GM10266 (cell line): ENCODE measurements at regions not wholly inside any gene's neighbourhood (a gene's known extent, or its start where the extent isn't known, plus 50 kb on each side); places are given as distances from the start of the nearest gene placed in this dataset.

Experiments used
- DNase-seq: peaks from one replicate; pipeline ENCODE4 v3.0.0; 2012; ENCODE audit errors: extremely low spot score
- TF ChIP-seq, protein P1 (sequence below): IDR thresholded peaks from 2 replicates; pipeline ENCODE4 v1.5.1; 2012; ENCODE audit warnings: mild to moderate bottlenecking, low read depth; ENCODE audit not compliant: control insufficient read depth, insufficient read depth; ENCODE audit errors: missing control alignments

DNA sequence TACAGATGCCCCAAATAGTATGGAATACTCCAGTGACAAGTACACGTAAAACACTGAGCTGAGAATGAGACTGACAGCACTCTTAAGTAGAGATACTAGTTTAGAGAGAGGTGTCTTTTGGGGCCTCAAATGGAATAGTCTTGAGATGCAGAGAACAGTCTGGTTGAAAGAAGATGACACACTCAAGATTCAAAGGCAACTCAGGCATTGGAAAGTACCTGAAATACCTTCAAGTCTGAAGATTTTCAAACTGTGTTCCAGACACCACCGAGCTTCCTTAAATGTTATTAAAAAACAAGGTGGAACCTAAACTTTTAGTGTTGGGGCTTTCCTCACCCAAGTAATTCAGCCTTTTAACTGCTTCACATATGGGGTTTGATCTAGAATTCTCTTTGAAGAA is 437.7 kb downstream of the OMA1 start:
- no peak for DNase-seq
- TF ChIP-seq, protein P1, sequence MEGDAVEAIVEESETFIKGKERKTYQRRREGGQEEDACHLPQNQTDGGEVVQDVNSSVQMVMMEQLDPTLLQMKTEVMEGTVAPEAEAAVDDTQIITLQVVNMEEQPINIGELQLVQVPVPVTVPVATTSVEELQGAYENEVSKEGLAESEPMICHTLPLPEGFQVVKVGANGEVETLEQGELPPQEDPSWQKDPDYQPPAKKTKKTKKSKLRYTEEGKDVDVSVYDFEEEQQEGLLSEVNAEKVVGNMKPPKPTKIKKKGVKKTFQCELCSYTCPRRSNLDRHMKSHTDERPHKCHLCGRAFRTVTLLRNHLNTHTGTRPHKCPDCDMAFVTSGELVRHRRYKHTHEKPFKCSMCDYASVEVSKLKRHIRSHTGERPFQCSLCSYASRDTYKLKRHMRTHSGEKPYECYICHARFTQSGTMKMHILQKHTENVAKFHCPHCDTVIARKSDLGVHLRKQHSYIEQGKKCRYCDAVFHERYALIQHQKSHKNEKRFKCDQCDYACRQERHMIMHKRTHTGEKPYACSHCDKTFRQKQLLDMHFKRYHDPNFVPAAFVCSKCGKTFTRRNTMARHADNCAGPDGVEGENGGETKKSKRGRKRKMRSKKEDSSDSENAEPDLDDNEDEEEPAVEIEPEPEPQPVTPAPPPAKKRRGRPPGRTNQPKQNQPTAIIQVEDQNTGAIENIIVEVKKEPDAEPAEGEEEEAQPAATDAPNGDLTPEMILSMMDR: no peak

DNA sequence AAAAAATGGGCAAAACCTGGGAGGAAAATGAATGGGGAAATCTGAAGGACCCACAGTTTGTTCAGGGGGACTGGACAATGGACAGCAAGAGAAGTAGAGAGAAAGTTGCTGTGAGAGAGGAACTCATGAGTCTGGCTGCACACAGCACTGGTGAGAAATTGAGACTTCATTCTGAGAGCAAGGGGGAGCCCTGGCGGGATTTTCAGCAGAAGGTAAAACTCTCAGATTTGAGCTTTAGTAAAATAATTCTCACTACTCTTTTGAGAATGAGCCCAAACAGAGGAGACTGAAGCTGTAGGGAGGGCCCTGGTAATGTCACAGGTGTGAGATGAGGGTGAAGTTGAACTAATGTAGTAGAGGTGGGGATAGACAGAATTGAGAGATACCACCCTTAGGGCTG is 438.6 kb downstream of the OMA1 start:
- DNase-seq: no peak
- TF ChIP-seq, protein P1: no peak

DNA sequence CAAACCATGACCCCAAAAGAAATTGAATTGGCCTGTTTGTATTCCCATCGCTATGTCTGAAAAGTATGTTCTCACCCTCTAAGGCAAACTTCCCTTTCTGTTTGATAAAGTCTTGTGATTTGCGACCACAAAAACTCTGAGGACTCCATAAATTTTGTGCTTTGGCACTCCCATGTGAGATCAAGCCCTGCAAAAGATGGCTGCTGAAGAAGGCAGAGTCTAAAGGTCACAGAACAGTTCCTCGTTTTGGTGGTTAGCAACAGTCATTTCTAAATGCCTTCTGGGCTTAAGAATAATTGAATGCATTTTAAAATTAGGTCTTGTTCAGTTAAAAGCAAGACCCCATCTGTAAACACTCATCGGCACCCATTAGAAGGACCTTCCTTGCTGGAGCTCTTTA is 441.6 kb downstream of the OMA1 start:
- DNase-seq: peak; percentile 12
- TF ChIP-seq, protein P1: no peak

DNA sequence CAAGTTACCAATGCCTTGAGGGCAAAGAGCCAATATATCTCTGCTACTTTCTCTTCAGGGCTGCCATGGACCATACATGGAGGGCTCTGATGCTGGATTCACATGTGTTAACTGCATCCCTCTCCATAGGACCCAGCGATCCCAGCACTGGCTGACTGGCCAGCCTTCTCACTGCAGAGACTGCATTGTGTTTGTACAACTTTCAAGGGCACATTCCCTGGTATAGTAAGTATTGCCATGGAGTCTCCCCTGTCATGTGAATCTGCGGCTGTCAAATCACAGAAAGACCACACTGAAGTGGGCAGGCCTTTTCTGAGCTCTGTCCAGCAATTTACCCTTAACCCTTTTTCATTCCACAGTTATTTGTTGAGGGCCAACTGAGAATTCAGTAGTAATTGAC is 449.8 kb downstream of the OMA1 start:
- TF ChIP-seq, protein P1: no peak
- DNase-seq: no peak

DNA sequence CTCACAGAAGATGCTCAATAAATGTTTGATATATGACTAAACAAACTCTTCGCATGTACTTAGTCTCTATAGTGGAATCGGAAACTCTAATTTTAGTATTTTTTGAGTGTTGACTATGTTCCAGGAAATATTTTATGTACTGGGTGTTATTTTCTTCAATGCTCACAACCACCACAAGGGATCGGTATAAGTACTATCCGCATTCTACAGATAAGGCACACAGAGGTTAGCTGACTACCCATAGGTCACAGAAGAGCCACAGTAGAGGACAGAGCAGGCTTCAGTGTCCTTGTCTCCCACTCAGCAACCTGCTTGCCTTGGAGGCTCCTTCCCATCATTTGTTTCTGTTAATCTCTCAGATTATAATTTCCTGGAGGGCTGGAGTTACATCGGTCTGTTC is 451.3 kb downstream of the OMA1 start:
- no peak for DNase-seq
- TF ChIP-seq, protein P1: no peak

DNA sequence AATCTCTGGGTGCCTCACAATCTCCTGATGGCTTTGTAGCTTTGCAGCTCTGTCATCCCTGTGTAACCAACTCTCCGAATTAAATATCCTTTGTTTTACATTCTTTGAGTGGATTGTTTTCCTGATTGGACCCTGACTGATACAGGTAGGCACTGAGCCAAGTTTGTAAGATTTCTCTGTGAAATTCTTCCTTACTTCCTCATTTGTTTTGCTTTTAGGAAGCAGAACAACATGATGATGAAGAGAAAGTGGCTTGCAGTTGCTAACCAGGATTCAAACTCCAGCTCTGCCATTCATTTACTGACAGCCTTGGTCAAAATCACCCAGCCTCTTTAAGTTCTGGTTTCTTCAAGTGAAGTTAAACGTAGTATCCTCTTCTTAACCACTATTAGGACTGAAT is 452.3 kb downstream of the OMA1 start:
- DNase-seq: no peak

DNA sequence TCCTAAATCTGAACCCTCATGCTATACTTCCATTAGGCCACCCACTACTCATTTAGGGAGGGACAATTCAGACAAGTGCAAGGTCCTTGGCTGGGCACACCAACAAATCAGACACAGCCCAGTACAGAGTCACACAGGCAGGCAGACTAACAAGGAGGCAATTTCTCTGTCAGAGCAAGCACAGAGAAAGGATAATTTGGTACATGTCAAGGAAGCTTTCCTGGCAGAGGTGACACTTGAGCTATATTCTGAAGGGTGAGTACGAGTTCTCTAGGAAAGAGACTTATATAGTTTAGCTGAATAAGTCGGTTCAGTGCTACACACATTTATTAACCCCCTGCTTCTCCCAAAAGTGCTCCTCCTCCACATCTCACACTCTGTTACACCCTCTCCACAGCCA is 455.9 kb downstream of the OMA1 start:
- TF ChIP-seq, protein P1: no peak
- DNase-seq: no peak

More for the DNA sequence above, 452.3 kb downstream of the OMA1 start:
- TF ChIP-seq, protein P1: no peak
